A549 (cell line): ENCODE measurements at regions not wholly inside any gene's neighbourhood (a gene's known extent, or its start where the extent isn't known, plus 50 kb on each side); places are given as distances from the start of the nearest gene placed in this dataset.

ENCODE experiments used
- ATAC-seq, 2 experiments: fragments of 200-7000 bp in 1 of 2; fragments of >200 bp in 1 of 2; cut with Nextera tagmentation in 1 of 2; cut with Tn5 transposase in 1 of 2; 3 replicates each; pipeline versions ENCODE4 v1.8.0 to v1.9.1; 2018 to 2020; ENCODE audit warnings: mild to moderate bottlenecking in 1 of 2, moderate library complexity in 1 of 2
- CTCF ChIA-PET: fragments of 300-600 bp; sonication (Branson Sonifier 250); formaldehyde crosslinking; extraction: SDS; loops from one replicate; lab custom pipeline; 2021; ENCODE audit warnings: antibody characterized with exemption, inconsistent platforms; lab: Yijun Ruan, JAX
- POLR2A ChIA-PET: fragments of 350-600 bp; formaldehyde crosslinking; extraction: SDS; loops from one replicate; lab custom pipeline; 2021; ENCODE audit warnings: antibody characterized with exemption, inconsistent platforms; lab: Yijun Ruan, JAX
- DNase-seq, 2 experiments: peaks; one replicate each; pipeline versions ENCODE4 v3.0.0 to v3.0.0-alpha.2; 2011 to 2016; ENCODE audit warnings: low read depth in 1 of 2, low spot score in 1 of 2
- FAIRE-seq: peaks from 2 replicates; lab custom pipeline; 2011; peaks lifted over from hg19 to GRCh38; lab: Jason Lieb, UNC
- H3K27ac ChIP-seq, 2 experiments: fragments of >200 bp; sonication (Bioruptor Twin); formaldehyde crosslinking; 3 replicates each; pipeline ENCODE4 v1.5.1; 2016 to 2017
- H3K4me1 ChIP-seq: fragments of >200 bp; sonication (Bioruptor Twin); formaldehyde crosslinking; 3 replicates; pipeline ENCODE4 v1.6.1; 2016
- H3K4me2 ChIP-seq: fragments of >200 bp; sonication (Bioruptor Twin); formaldehyde crosslinking; 3 replicates; pipeline ENCODE4 v1.6.1; 2016
- H3K4me3 ChIP-seq: fragments of >200 bp; sonication (Bioruptor Twin); formaldehyde crosslinking; 3 replicates; pipeline ENCODE4 v1.5.1; 2016
- H3K9me3 ChIP-seq: fragments of >200 bp; sonication (Bioruptor Twin); formaldehyde crosslinking; 3 replicates; pipeline ENCODE4 v1.6.1; 2016
- BCL3 ChIP-seq: fragments of >200 bp; sonication (Bioruptor Twin); formaldehyde crosslinking; IDR thresholded peaks from 3 replicates; pipeline ENCODE4 v1.6.1; 2016
- CBX8 ChIP-seq: fragments of 200-600 bp; sonication (generic); IDR thresholded peaks from 2 replicates; pipeline ENCODE4 v1.6.1; 2016
- CTCF ChIP-seq: fragments of >200 bp; sonication (Bioruptor Twin); formaldehyde crosslinking; IDR thresholded peaks from 3 replicates; pipeline ENCODE4 v1.5.1; 2016
- EHF ChIP-seq: fragments of 250-450 bp; sonication (Bioruptor Pico); IDR thresholded peaks from 2 replicates; pipeline ENCODE4 v1.5.0; 2020; ENCODE audit warnings: mild to moderate bottlenecking
- EHMT2 ChIP-seq: fragments of 200-600 bp; sonication (generic); IDR thresholded peaks from 2 replicates; pipeline ENCODE4 v1.6.1; 2016; ENCODE audit warnings: antibody characterized with exemption, low read depth, mild to moderate bottlenecking, moderate library complexity
- ELK1 ChIP-seq: fragments of 150-350 bp; IDR thresholded peaks from 2 replicates; pipeline ENCODE4 v1.6.1; 2014; ENCODE audit warnings: low read depth, mild to moderate bottlenecking, low read length
- FOSB ChIP-seq: fragments of 250-450 bp; sonication (Bioruptor Pico); IDR thresholded peaks from 2 replicates; pipeline ENCODE4 v1.5.0; 2020; ENCODE audit warnings: mild to moderate bottlenecking, moderate library complexity
- FOSL2 ChIP-seq, 2 experiments: fragments of 450-650 bp in 1 of 2; fragments of >200 bp in 1 of 2; sonication (Bioruptor Twin) in 1 of 2; formaldehyde crosslinking; IDR thresholded peaks; 2 replicates each; pipeline versions ENCODE4 v1.5.0 to v1.6.1; 2016 to 2020; ENCODE audit warnings: mild to moderate bottlenecking in 1 of 2, moderate library complexity in 1 of 2
- FOXS1 ChIP-seq: fragments of 250-450 bp; sonication (Bioruptor Pico); IDR thresholded peaks from 2 replicates; pipeline ENCODE4 v1.5.0; 2020; ENCODE audit warnings: mild to moderate bottlenecking, moderate library complexity
- HDAC2 ChIP-seq: fragments of 200-600 bp; sonication (generic); IDR thresholded peaks from 2 replicates; pipeline ENCODE4 v1.6.1; 2016
- HES2 ChIP-seq: fragments of >200 bp; sonication (Bioruptor Twin); formaldehyde crosslinking; IDR thresholded peaks from 2 replicates; pipeline ENCODE4 v1.6.1; 2016
- HMGXB4 ChIP-seq: fragments of 250-450 bp; sonication (Bioruptor Pico); IDR thresholded peaks from 2 replicates; pipeline ENCODE4 v1.5.0; 2021; ENCODE audit warnings: mild to moderate bottlenecking, moderate library complexity, borderline replicate concordance
- HOXB5 ChIP-seq: fragments of 250-450 bp; sonication (Bioruptor Pico); IDR thresholded peaks from 2 replicates; pipeline ENCODE4 v1.5.0; 2020; ENCODE audit warnings: mild to moderate bottlenecking, moderate library complexity
- KDM5A ChIP-seq: fragments of 200-600 bp; sonication (generic); IDR thresholded peaks from 2 replicates; pipeline ENCODE4 v1.6.1; 2016; ENCODE audit warnings: antibody characterized with exemption, mild to moderate bottlenecking
- MAX ChIP-seq: IDR thresholded peaks from 2 replicates; pipeline ENCODE4 v1.6.1; 2012
- MYC ChIP-seq: IDR thresholded peaks from 2 replicates; pipeline ENCODE4 v1.6.1; 2012; ENCODE audit warnings: mild to moderate bottlenecking, inconsistent platforms, low read length, improper control_type of control experiment, borderline replicate concordance
- POLR2A ChIP-seq: IDR thresholded peaks from 2 replicates; pipeline ENCODE4 v1.6.1; 2012; ENCODE audit warnings: mild to moderate bottlenecking, low read length
- POLR2AphosphoS2 ChIP-seq: conservative IDR thresholded peaks from 2 replicates; pipeline ENCODE4 v1.6.1; 2012; ENCODE audit warnings: low read length, improper control_type of control experiment, inconsistent platforms
- RARB ChIP-seq: fragments of 250-450 bp; sonication (Bioruptor Pico); IDR thresholded peaks from 2 replicates; pipeline ENCODE4 v1.8.0; 2021; ENCODE audit warnings: mild to moderate bottlenecking, moderate library complexity
- RFX5 ChIP-seq: fragments of 450-650 bp; IDR thresholded peaks from 2 replicates; pipeline ENCODE4 v1.7.1; 2014; ENCODE audit warnings: antibody characterized with exemption, mild to moderate bottlenecking, moderate library complexity
- RNF2 ChIP-seq: fragments of 200-600 bp; sonication (generic); IDR thresholded peaks from 2 replicates; pipeline ENCODE4 v1.6.1; 2016; ENCODE audit warnings: low read depth, mild to moderate bottlenecking, antibody characterized with exemption, moderate library complexity, borderline replicate concordance
- TP53 ChIP-seq: fragments of 250-450 bp; sonication (Bioruptor Pico); IDR thresholded peaks from 2 replicates; pipeline ENCODE4 v1.5.0; 2021; ENCODE audit warnings: mild to moderate bottlenecking, moderate library complexity
- ZC3H11A ChIP-seq: fragments of 450-650 bp; IDR thresholded peaks from 2 replicates; pipeline ENCODE4 v1.6.1; 2014; ENCODE audit warnings: antibody characterized with exemption, mild to moderate bottlenecking
- ZFP36 ChIP-seq: fragments of 450-650 bp; IDR thresholded peaks from 2 replicates; pipeline ENCODE4 v1.6.1; 2014; ENCODE audit warnings: borderline replicate concordance; ENCODE audit not compliant: partially characterized antibody
- ZNF302 ChIP-seq: fragments of 250-450 bp; sonication (Bioruptor Pico); IDR thresholded peaks from 2 replicates; pipeline ENCODE4 v1.9.0; 2021; ENCODE audit warnings: inconsistent platforms, mild to moderate bottlenecking, moderate library complexity
- ZSCAN20 ChIP-seq: fragments of 250-450 bp; sonication (Bioruptor Pico); IDR thresholded peaks from 2 replicates; pipeline ENCODE4 v1.8.0; 2022; ENCODE audit warnings: mild to moderate bottlenecking, moderate library complexity
- WGBS: methylation state at CpG from one replicate; pipeline ENCODE4 v1.1.6; 2017; ENCODE audit errors: missing lambda C conversion rate; 5-methylcytosine and 5-hydroxymethylcytosine counted together

- no peak for TF ChIP-seq KDM5A
- no peak for TF ChIP-seq HDAC2
- no peak for TF ChIP-seq BCL3
- TF ChIP-seq POLR2AphosphoS2: no peak
Observed at GRCh38 chr3:178087376-178087775, 448.9 kb upstream of the KCNMB2 start (continued).

- WGBS: 32% methylated on average over 1 of the region's 1 CpG
- no peak for FAIRE-seq
- TF ChIP-seq RFX5 (no peak), FOSB (no peak), CTCF (no peak), ELK1 (no peak), ZNF302 (CRISPR knock-in tag) (no peak), ZC3H11A (no peak), RARB (CRISPR knock-in tag) (no peak), MYC (no peak), RNF2 (no peak), EHF (CRISPR knock-in tag) (no peak), FOXS1 (CRISPR knock-in tag) (no peak)
- TF ChIP-seq, all 56 proteins: peak for 0
Observed at GRCh38 chr3:178088963-178089362, 447.3 kb upstream of the KCNMB2 start.

GRCh38 chr3:178090899-178091298 is 445.3 kb upstream of the KCNMB2 start:
- CTCF ChIA-PET: no interaction called here
- FAIRE-seq (no peak), DNase-seq (no peak), ATAC-seq (no peak)
- no peak overlapping the region for H3K4me2 ChIP-seq
- POLR2A ChIA-PET: no interaction called here
- no peak for TF ChIP-seq POLR2A
- TF ChIP-seq CBX8: no peak
- TF ChIP-seq HOXB5 (CRISPR knock-in tag): no peak
- no peak for TF ChIP-seq HMGXB4 (CRISPR knock-in tag)
- no peak for TF ChIP-seq ZFP36
- TF ChIP-seq HES2: no peak
- no peak for TF ChIP-seq FOXS1 (CRISPR knock-in tag)
- no peak for TF ChIP-seq ELK1
- no peak for TF ChIP-seq ZNF302 (CRISPR knock-in tag)
- no peak for TF ChIP-seq EHF (CRISPR knock-in tag)
- TF ChIP-seq ZSCAN20 (CRISPR knock-in tag): no peak
- TF ChIP-seq TP53: no peak
- no peak for TF ChIP-seq EHMT2
- no peak for TF ChIP-seq FOSL2 (IDR thresholded peaks at IDR 0.05)
- no peak for TF ChIP-seq FOSL2 (CRISPR knock-in tag; IDR thresholded peaks at IDR 0.05)
- TF ChIP-seq FOSB: no peak
- TF ChIP-seq MAX: no peak
- no peak for TF ChIP-seq BCL3
- TF ChIP-seq RARB (CRISPR knock-in tag): no peak
- TF ChIP-seq POLR2AphosphoS2: no peak
- no peak overlapping the region for H3K4me3 ChIP-seq
- 87% methylated on average over 1 of the region's 1 CpG for WGBS
- H3K4me1 ChIP-seq: peaks cover 2% of the 10 kb centered on the region; the same call in 2 of the 3 replicates
- no peak overlapping the region for H3K27ac ChIP-seq
- no peaks in the 10 kb centered on the region for H3K9me3 ChIP-seq

More at GRCh38 chr3:178088963-178089362, 447.3 kb upstream of the KCNMB2 start:
- Histone ChIP-seq H3K4me3 (no peak overlapping the region), H3K4me2 (no peak overlapping the region), H3K27ac (no peak overlapping the region), H3K4me1 (peaks cover 20% of the 10 kb centered on the region), H3K9me3 (no peaks in the 10 kb centered on the region)
- DNase-seq: no peak
- ChIA-PET POLR2A (no interaction called here), CTCF (no interaction called here)
- ATAC-seq: no peak
